Duodenal mucosa (tissue), 2 donors: ENCODE measurements at regions not wholly inside any gene's neighbourhood (a gene's known extent, or its start where the extent isn't known, plus 50 kb on each side); places are given as distances from the start of the nearest gene placed in this dataset.

Experiments
- H3K27ac ChIP-seq: one replicate; pipeline ENCODE4 v1.7.0; 2013; ENCODE audit warnings: low read depth, low read length
- H3K27me3 ChIP-seq, 2 donors: one replicate each; pipeline ENCODE4 v1.7.0; 2013; ENCODE audit warnings: low read length in 2 of 2, control low read depth in 1 of 2; ENCODE audit not compliant: insufficient read depth in 2 of 2, control insufficient read depth in 1 of 2
- H3K36me3 ChIP-seq, 2 donors: one replicate each; pipeline ENCODE4 v1.7.0; 2013; ENCODE audit warnings: low read length in 2 of 2, control low read depth in 1 of 2; ENCODE audit not compliant: insufficient read depth in 2 of 2, control insufficient read depth in 1 of 2
- H3K4me1 ChIP-seq, 2 donors: one replicate each; pipeline ENCODE4 v1.7.0; 2013; ENCODE audit warnings: low read length in 2 of 2, control low read depth in 1 of 2; ENCODE audit not compliant: insufficient read depth in 2 of 2, control insufficient read depth in 1 of 2
- H3K4me3 ChIP-seq, 2 donors: one replicate each; pipeline ENCODE4 v1.7.0; 2013; ENCODE audit warnings: low read length in 2 of 2, low read depth in 1 of 2
- H3K9ac ChIP-seq, 2 donors: one replicate each; pipeline ENCODE4 v1.7.0; 2013; ENCODE audit warnings: low read length in 2 of 2, low read depth in 1 of 2
- H3K9me3 ChIP-seq, 2 donors: one replicate each; pipeline ENCODE4 v1.7.0; 2013; ENCODE audit warnings: low read length in 2 of 2, control low read depth in 1 of 2; ENCODE audit not compliant: control insufficient read depth in 1 of 2

DNA sequence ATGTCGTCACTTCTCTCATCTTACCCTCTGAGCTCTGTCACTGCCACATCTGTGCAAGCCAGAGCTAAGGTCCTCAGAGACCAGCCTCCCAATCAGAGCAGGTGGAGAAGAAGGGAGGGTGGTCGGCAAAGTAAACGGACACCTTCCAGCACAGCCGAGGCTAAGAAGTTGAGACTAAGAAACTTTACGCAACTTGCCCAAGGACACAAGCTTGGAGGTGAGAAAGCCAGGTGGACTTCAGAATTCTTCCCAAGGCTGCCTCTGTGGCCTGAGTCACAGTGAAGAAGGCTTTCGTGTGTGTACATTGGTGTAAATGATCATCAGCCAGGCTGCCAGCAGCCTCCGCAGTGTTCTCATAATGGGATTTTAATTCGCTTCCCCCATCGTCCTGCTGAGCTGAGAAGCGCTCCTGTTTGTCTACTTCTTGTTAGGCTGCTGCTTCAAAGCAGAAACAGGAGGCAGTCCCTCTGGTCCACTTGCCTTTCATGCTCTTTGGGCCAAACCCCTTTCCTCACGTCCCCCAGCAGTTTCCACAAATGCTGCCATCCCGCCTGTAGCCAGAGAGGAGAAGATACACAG is 125.0 kb upstream of the RPL38 start:
- Histone ChIP-seq H3K4me3 (no peak overlapping the region), H3K4me1 (no peaks in the 10 kb centered on the region), H3K36me3 (no peaks in the 10 kb centered on the region), H3K9ac (no peak overlapping the region), H3K27ac (no peak overlapping the region), H3K9me3 (no peaks in the 10 kb centered on the region), H3K27me3 (peaks cover 0 to 6% of the 10 kb centered on the region in 2 donors)

- Histone ChIP-seq H3K4me3 (no peak overlapping the region), H3K27me3 (peaks cover 0 to 6% of the 10 kb centered on the region in 2 donors), H3K27ac (no peak overlapping the region), H3K9me3 (no peaks in the 10 kb centered on the region), H3K4me1 (no peaks in the 10 kb centered on the region), H3K9ac (no peak overlapping the region), H3K36me3 (no peaks in the 10 kb centered on the region)
Observed at GRCh38 chr17:74079537-74080300, 123.8 kb upstream of the RPL38 start.

- no peak overlapping the region for H3K4me3 ChIP-seq
- H3K27ac ChIP-seq = no peak overlapping the region
- H3K4me1 ChIP-seq = no peaks in the 10 kb centered on the region
- H3K9me3 ChIP-seq = peaks cover 0 to 5% of the 10 kb centered on the region in 2 donors
- H3K36me3 ChIP-seq = no peaks in the 10 kb centered on the region
- no peak overlapping the region for H3K9ac ChIP-seq
- H3K27me3 ChIP-seq = peaks cover 0 to 6% of the 10 kb centered on the region in 2 donors
Observed at GRCh38 chr17:74080656-74081582, 122.6 kb upstream of the RPL38 start.

DNA sequence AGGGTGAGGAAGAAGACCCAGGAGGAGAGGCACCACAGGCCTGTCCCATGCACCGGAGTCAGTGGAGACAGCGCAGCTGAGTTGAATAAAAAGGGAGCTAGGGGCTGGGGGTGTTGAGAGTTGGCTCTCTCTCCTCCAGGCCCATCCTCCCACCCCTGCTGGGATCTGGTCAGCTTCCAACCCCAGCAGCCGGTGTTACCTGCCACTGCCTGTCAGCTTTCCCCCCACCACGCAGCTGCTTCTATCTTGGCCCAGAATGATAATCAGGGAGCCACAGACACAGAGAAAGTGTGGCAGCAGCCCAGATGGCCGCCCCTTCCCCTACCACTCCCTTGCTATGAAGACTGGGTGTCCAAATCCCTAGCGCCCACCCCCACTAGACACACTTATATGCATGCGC is 120.6 kb upstream of the RPL38 start:
- no peaks in the 10 kb centered on the region for H3K4me1 ChIP-seq
- no peaks in the 10 kb centered on the region for H3K36me3 ChIP-seq
- H3K9ac ChIP-seq = no peak overlapping the region
- H3K27ac ChIP-seq = no peak overlapping the region
- H3K27me3 ChIP-seq = peaks cover 0 to 6% of the 10 kb centered on the region in 2 donors
- no peak overlapping the region for H3K4me3 ChIP-seq
- H3K9me3 ChIP-seq = peaks cover 0 to 5% of the 10 kb centered on the region in 2 donors

DNA sequence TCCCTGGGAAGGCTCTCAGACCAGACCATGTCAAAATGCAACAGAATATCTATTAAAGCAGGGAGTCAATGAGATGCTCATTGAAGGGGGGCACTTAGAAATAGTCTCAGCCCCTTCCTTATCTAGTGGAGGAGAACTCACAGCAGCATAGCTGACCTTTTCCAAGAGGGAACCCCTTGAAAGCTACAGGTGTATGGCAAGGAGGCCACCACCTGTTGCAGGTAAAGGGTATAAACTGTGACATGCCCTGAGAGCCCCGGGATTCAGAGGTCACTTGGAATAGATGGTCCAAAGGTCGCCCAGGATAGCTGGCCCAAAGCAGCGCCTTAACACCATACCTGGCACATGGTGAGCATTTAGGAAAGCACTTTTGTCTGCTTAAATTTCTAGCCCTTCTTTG is 120.2 kb upstream of the RPL38 start:
- Histone ChIP-seq H3K27ac (no peak overlapping the region), H3K27me3 (peaks cover 0 to 6% of the 10 kb centered on the region in 2 donors), H3K9me3 (peaks cover 0 to 5% of the 10 kb centered on the region in 2 donors), H3K9ac (no peak overlapping the region), H3K4me1 (no peaks in the 10 kb centered on the region), H3K4me3 (no peak overlapping the region), H3K36me3 (no peaks in the 10 kb centered on the region)

DNA sequence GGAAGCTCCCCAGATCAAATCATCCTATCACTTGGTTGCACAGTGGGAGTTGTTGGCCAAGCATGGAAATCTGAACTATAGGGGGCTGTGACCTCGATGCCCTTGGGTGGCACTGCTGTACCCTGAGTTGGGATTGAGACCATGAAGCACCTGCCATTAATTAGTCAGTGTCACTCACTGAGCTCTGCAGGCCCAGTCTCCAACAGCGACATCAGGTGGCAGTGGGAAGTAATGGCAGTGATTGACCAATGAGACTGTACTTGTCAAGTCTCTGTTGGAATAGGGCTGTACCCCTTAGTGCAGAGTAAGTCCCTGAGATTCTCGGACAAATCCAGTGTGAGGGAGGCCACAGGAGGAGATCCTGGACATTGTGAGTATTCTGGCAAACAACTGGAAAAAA is 118.0 kb upstream of the RPL38 start:
- no peak overlapping the region for H3K4me3 ChIP-seq
- H3K4me1 ChIP-seq = no peaks in the 10 kb centered on the region
- no peak overlapping the region for H3K9ac ChIP-seq
- peaks cover 0 to 5% of the 10 kb centered on the region in 2 donors for H3K9me3 ChIP-seq
- no peak overlapping the region for H3K27ac ChIP-seq
- no peaks in the 10 kb centered on the region for H3K36me3 ChIP-seq
- peaks cover 0 to 3% of the 10 kb centered on the region in 2 donors for H3K27me3 ChIP-seq

DNA sequence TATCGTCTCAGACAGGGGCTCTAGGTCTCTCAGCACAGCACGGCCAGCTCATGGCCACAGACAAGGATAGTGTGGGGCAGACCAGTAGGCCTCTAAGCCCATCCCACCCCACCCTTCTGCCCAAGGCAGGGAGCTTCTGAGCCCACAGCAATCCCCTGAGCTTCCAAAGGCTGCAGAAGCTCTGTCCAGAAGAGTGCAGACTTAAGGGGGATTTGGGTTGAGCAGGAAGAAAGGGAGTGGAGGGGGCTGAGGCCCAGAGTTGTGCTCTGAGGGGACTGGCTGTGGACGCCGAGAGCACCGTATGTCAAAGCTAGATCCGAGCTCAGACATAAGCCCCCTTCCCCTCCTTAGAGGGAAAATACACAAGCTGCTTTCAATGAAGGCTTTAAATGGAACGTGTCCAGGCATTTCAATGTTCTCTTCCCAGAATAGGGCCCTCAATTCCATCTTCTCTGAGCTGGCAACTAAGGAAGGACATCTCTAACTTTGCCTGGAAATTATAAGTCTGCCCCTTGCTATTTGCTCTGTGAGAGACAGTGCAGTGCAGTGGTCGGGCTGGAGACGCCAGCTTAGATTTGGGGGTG is 116.4 kb upstream of the RPL38 start:
- Histone ChIP-seq H3K27ac (no peak overlapping the region), H3K9ac (no peak overlapping the region), H3K9me3 (peaks cover 0 to 5% of the 10 kb centered on the region in 2 donors), H3K36me3 (no peaks in the 10 kb centered on the region), H3K27me3 (peaks cover 0 to 3% of the 10 kb centered on the region in 2 donors), H3K4me1 (no peaks in the 10 kb centered on the region), H3K4me3 (no peak overlapping the region)

- no peak overlapping the region for H3K9ac ChIP-seq
- no peaks in the 10 kb centered on the region for H3K36me3 ChIP-seq
- no peak overlapping the region for H3K4me3 ChIP-seq
- H3K27ac ChIP-seq = no peak overlapping the region
- H3K4me1 ChIP-seq = no peaks in the 10 kb centered on the region
- H3K27me3 ChIP-seq = peaks cover 0 to 3% of the 10 kb centered on the region in 2 donors
- peaks cover 0 to 5% of the 10 kb centered on the region in 2 donors for H3K9me3 ChIP-seq
Observed at GRCh38 chr17:74088285-74088933, 115.1 kb upstream of the RPL38 start.

- no peaks in the 10 kb centered on the region for H3K36me3 ChIP-seq
- H3K4me3 ChIP-seq = no peak overlapping the region
- H3K9ac ChIP-seq = no peak overlapping the region
Observed at GRCh38 chr17:74088934-74089329, 114.5 kb upstream of the RPL38 start.

More at GRCh38 chr17:74088934-74089329, 114.5 kb upstream of the RPL38 start:
- Histone ChIP-seq H3K9me3 (peaks cover 0 to 5% of the 10 kb centered on the region in 2 donors), H3K27ac (no peak overlapping the region), H3K27me3 (peaks cover 0 to 3% of the 10 kb centered on the region in 2 donors), H3K4me1 (no peaks in the 10 kb centered on the region)
